PFSK-1 (cell line): ENCODE measurements at regions not wholly inside any gene's neighbourhood (a gene's known extent, or its start where the extent isn't known, plus 50 kb on each side); places are given as distances from the start of the nearest gene placed in this dataset.

Source experiments
- FOXP2 ChIP-seq: optimal IDR thresholded peaks from 2 replicates; pipeline ENCODE3; 2011; ENCODE audit warnings: borderline replicate concordance, control low read depth, inconsistent platforms; ENCODE audit not compliant: insufficient read depth; ENCODE audit errors: extremely low read length, extremely low read depth
- POLR2AphosphoS5 ChIP-seq: IDR thresholded peaks from 2 replicates; pipeline ENCODE4 v1.6.1; 2012; ENCODE audit warnings: low read depth, mild to moderate bottlenecking, control low read depth, low read length, moderate library complexity
- REST ChIP-seq, 2 experiments: IDR thresholded peaks; 2 replicates each; pipeline versions ENCODE4 v1.6.1 to v1.8.0; 2011 to 2012; ENCODE audit warnings: low read depth in 2 of 2, low read length in 2 of 2, control low read depth in 1 of 2, inconsistent platforms in 1 of 2, mild to moderate bottlenecking in 1 of 2, moderate library complexity in 1 of 2; ENCODE audit not compliant: insufficient read depth in 1 of 2
- SIN3A ChIP-seq: IDR thresholded peaks from 2 replicates; pipeline ENCODE4 v1.6.1; 2012; ENCODE audit warnings: mild to moderate bottlenecking, low read length, moderate library complexity, borderline replicate concordance; ENCODE audit not compliant: insufficient read depth
- TAF1 ChIP-seq: IDR thresholded peaks from 2 replicates; pipeline ENCODE4 v1.6.1; 2012; ENCODE audit warnings: low read length, control low read depth, borderline replicate concordance; ENCODE audit not compliant: insufficient read depth

DNA sequence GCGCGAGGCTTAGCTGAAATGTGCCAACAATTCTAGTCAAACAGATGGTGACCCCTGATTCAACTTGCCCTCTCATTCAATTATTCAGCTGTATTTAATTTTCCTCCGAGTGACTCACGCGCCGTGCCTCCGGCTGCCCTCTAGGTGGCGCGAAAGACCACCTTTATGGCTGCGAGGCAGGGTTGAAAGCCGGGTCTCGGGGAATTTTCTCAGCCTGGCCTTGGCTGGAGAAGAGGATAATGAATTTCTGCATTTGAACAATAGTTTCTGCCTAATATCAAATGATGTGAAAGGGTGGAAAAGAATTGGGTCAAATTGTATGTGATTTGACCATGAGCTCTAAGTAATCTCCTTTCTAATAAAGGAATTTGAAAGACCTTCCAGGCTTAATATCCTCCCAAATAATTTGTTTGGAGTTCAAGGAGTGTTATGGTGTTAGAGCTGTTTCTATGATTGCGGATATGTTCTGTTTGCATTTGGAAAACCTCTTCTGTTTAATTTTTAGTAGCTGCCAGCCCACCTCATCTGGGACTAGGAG, 310.9 kb downstream of the ZNF536 start:
- TF ChIP-seq FOXP2 (no peak), REST (IDR thresholded peaks at IDR 0.05; ENCODE audit: insufficient read depth in 1 of 2, low read depth in 2 of 2, low read length in 2 of 2) (no peak), POLR2AphosphoS5 (no peak), SIN3A (no peak), TAF1 (no peak)
